ENCODE measurements at regions not wholly inside any gene's neighbourhood (a gene's known extent, or its start where the extent isn't known, plus 50 kb on each side); places are given as distances from the start of the nearest gene placed in this dataset.
A peak's percentile ranks its signal among the peaks of the same experiment; 100 is the strongest.
"Not testable (repeated sequence)": the region's sequence is repeated elsewhere in the genome, so short reads cannot be mapped to it uniquely, and the experiment has no call there.

DNA sequence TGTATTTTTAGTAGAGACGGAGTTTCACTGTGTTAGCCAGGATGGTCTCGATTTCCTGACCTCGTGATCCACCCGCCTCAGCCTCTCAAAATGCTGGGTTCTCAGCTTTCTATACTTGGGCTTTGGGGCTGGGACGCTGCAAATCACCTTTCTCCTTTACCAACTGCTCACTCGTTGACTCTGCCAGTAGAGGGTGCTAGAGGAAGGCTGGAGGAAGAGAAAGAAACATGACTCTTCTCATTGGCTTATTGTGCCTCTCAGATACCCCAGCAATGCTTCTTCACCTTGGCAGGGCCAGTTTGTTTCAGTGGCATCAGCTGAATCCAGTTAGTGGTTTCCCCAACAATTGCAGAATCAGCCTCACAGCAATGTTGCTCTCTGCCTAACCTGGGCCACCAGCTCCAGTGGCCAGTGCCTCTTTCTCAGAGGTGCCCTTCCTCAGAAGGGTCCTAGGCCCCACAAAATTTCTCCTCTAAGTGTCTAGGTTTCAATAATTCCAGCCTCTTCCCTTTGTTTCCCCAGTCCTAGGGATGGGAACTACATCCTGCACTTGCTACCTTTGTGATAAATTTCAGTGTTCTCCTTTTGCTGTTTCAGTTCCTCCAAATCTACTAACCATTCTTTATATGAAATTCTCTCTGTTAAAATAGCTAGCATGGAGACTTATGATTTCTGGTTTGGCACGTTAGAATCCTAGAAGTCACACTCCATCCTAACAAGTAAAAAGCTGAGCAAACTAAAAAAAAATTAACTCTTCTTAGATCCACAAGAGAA lies 71.5 kb upstream of the VSTM5 start (continued):
- no peak for TF ChIP-seq ASH2L (IDR thresholded peaks at IDR 0.05; ENCODE audit: borderline replicate concordance, low read depth)

- WGBS (ENCODE audit: insufficient coverage, insufficient replicate concordance, low lambda C conversion rate, missing lambda C conversion rate), result 15% methylated on average over 4 of the region's 4 CpGs
- Histone ChIP-seq H3K9ac (ENCODE audit: control insufficient read depth, insufficient read depth, low read length) (no peak overlapping the region), H3K27ac (ENCODE audit: control insufficient read depth, insufficient read depth) (no peak overlapping the region), H4K20me1 (ENCODE audit: control insufficient read depth, insufficient read depth) (no peaks in the 10 kb centered on the region), H3K4me3 (no peak overlapping the region), H3K27me3 (replicated peaks in 1 of 2; ENCODE audit: control insufficient read depth in 2 of 2, insufficient read depth in 2 of 2, low read length in 1 of 2) (no peaks in the 10 kb centered on the region; a peak in 1 of 4 replicates), H3K4me1 (ENCODE audit: control insufficient read depth, insufficient read depth, low read length) (no peaks in the 10 kb centered on the region), H3K36me3 (ENCODE audit: control insufficient read depth in 2 of 2, insufficient read depth in 2 of 2, low read length in 1 of 2) (no peaks in the 10 kb centered on the region), H3K79me2 (ENCODE audit: control insufficient read depth, insufficient read depth, low read length) (no peaks in the 10 kb centered on the region), H2AFZ (ENCODE audit: control insufficient read depth, low read depth, low read length) (no peak overlapping the region), H3K4me2 (ENCODE audit: control insufficient read depth, insufficient read depth) (no peak overlapping the region), H3K9me3 (replicated peaks; ENCODE audit: control insufficient read depth, insufficient read depth, low read length) (no peaks in the 10 kb centered on the region)
- in situ Hi-C loops (cut with MboI) (no loop called here), intact Hi-C loops (cut with micrococcal nuclease; ENCODE audit: unreplicated experiment) (loop anchor here (5.0 to 10.0 kb wide), 3 partner anchors 182 to 579 kb away; no protein-coding TSS in a partner anchor)
- TF ChIP-seq BHLHE40 (IDR thresholded peaks at IDR 0.05; ENCODE audit: borderline replicate concordance in 1 of 2, low read depth in 2 of 2, low read length in 1 of 2) (peak in 1 of 2 experiments; percentile 38; a peak in 1 of 4 replicates), IKZF2 (IDR thresholded peaks at IDR 0.05) (peak; percentile 22 to 29; a peak in 2 of 4 replicates), HCFC1 (IDR thresholded peaks at IDR 0.05; ENCODE audit: low read length) (no peak)
- DNase-seq (ENCODE audit: low read depth, low spot score), result no peak
- FAIRE-seq, result no peak
- ATAC-seq, result no peak
- ChIA-PET SMC1A (ENCODE audit: uncharacterized antibody, unreplicated experiment) (interaction anchor here (0.7 to 1.5 kb wide), 5 partner anchors 260 to 582 kb away, joined by 3 to 7 read pairs (median 4); no protein-coding TSS in a partner anchor), CTCF (interaction anchor here (0.9 to 2.2 kb wide), 7 partner anchors 8 to 581 kb away, joined by 3 to 17 read pairs (median 5); no protein-coding TSS in a partner anchor), POLR2A (no interaction called here), RAD21 (ENCODE audit: unreplicated experiment) (interaction anchor here (1.0 to 1.5 kb wide), 3 partner anchors 248 to 581 kb away, joined by 3 to 6 read pairs (median 4); no protein-coding TSS in a partner anchor)
- BruUV-seq (replicated peaks), result no TSS peak
These were observed 72.4 kb upstream of the VSTM5 start for GRCh38 chr11:93922830-93923229.

DNA sequence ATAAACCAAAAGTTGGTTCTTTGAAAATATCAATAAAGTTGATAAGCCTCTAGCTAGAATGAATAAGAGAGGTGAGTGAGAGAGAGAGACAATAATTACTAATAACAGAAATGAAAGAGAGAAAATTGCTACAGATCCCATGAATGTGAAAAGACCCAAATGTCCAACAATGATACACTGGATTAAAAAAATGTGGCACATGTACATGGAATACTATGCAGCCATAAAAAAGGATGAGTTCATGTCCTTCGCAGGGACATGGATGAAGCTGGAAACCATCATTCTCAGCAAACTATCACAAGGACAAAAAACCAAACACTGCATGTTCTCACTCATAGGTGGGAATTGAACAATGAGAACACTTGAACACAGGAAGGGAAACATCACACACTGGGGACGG lies 75.7 kb upstream of the VSTM5 start:
- H3K79me2 ChIP-seq (ENCODE audit: control insufficient read depth, insufficient read depth, low read length); ATAC-seq; in situ Hi-C loops (cut with MboI); DNase-seq (ENCODE audit: low read depth, low spot score); H3K9me3 ChIP-seq (replicated peaks; ENCODE audit: control insufficient read depth, insufficient read depth, low read length); H4K20me1 ChIP-seq (ENCODE audit: control insufficient read depth, insufficient read depth); H3K4me2 ChIP-seq (ENCODE audit: control insufficient read depth, insufficient read depth); H3K4me1 ChIP-seq (ENCODE audit: control insufficient read depth, insufficient read depth, low read length); H3K4me3 ChIP-seq; RAD21 ChIA-PET (ENCODE audit: unreplicated experiment); BruUV-seq (replicated peaks); H3K27ac ChIP-seq (ENCODE audit: control insufficient read depth, insufficient read depth); H3K9ac ChIP-seq (ENCODE audit: control insufficient read depth, insufficient read depth, low read length); FAIRE-seq; H2AFZ ChIP-seq (ENCODE audit: control insufficient read depth, low read depth, low read length); H3K36me3 ChIP-seq (ENCODE audit: control insufficient read depth in 2 of 2, insufficient read depth in 2 of 2, low read length in 1 of 2); POLR2A ChIA-PET; H3K27me3 ChIP-seq (replicated peaks in 1 of 2; ENCODE audit: control insufficient read depth in 2 of 2, insufficient read depth in 2 of 2, low read length in 1 of 2): not testable (repeated sequence)
- intact Hi-C loops (cut with micrococcal nuclease; ENCODE audit: unreplicated experiment), result loop anchor here (10.0 kb wide), 1 partner anchor 179 kb away; no protein-coding TSS in a partner anchor
- ChIA-PET SMC1A (ENCODE audit: uncharacterized antibody, unreplicated experiment) (interaction anchor here (1.0 kb wide), 1 partner anchor 247 kb away, joined by 3 read pairs; no protein-coding TSS in a partner anchor), CTCF (interaction anchor here (0.8 kb wide), 1 partner anchor 31 kb away, joined by 3 read pairs; no protein-coding TSS in a partner anchor)
- WGBS (ENCODE audit: insufficient coverage, insufficient replicate concordance, low lambda C conversion rate, missing lambda C conversion rate), result 64% methylated on average over 1 of the region's 2 CpGs

All from GM12878 (cell line).